ENCODE measurements at regions not wholly inside any gene's neighbourhood (a gene's known extent, or its start where the extent isn't known, plus 50 kb on each side); places are given as distances from the start of the nearest gene placed in this dataset.

DNA sequence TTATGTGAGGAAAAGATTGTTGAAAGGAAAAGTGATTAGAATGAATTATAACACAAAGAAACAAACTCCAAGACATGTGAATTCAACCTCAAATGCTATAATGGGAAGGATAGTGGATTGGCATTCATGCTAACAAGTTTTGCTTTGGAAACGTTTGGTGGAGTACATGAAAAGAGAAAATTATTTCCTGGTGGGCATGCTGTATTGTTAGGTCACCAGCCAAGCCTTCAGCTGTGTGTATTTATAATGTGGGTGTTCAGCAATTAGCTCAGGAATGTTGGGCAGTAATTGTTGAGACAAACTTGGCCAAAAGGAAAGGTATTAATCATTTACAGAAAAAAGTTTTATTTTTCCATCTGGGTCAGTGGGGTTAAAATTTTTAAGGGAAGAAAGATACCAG is 198.9 kb upstream of the ARSJ start:
- no peaks in the 10 kb centered on the region for H3K9me3 ChIP-seq (ENCODE audit: low read length)
- no peaks in the 10 kb centered on the region for H3K9me2 ChIP-seq (ENCODE audit: insufficient read depth, low read length)
- H3K36me3 ChIP-seq (ENCODE audit: insufficient read depth, low read length) = no peaks in the 10 kb centered on the region
- no peaks in the 10 kb centered on the region for H3K79me2 ChIP-seq (replicated peaks; ENCODE audit: insufficient read depth, low read length)
- H3F3A ChIP-seq (ENCODE audit: insufficient read depth, low read length, poor library complexity, severe bottlenecking) = no peaks in the 10 kb centered on the region
- no peak overlapping the region for H3K27ac ChIP-seq (ENCODE audit: low read length)
- H2AFZ ChIP-seq (ENCODE audit: low read depth, low read length) = no peak overlapping the region
- no peaks in the 10 kb centered on the region for H4K20me1 ChIP-seq (ENCODE audit: insufficient read depth)
- TF ChIP-seq EP300 (conservative IDR thresholded peaks at IDR 0.05; ENCODE audit: poor library complexity, severe bottlenecking) = no peak
- H3K4me2 ChIP-seq (ENCODE audit: low read length) = no peak overlapping the region
- no peaks in the 10 kb centered on the region for H3K27me3 ChIP-seq (ENCODE audit: insufficient read depth, low read depth, low read length)
- no peak overlapping the region for H3K4me3 ChIP-seq (ENCODE audit: low read length)
- no peak overlapping the region for H3K9ac ChIP-seq (ENCODE audit: low read length)

DNA sequence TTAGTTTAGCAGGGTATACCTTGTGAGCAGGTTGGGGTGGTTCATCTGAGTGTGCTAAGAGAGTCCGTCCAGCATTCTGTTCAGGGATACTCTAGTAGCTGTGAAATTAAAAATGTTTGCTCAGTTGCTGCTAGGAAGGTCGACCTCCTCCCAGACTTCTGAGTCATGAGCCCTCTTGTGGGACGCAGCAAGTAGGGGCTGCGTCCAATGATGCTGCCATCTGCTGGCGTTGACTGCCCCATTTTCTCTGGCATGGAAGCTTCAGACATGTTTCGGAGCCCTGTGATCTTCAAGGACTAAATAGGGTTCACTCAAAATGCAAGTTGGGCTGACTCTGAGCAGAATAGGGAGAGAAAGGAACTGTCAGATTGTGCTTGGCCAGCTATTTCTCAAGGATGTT is 201.0 kb upstream of the ARSJ start:
- Histone ChIP-seq H3K9ac (ENCODE audit: low read length) (no peak overlapping the region), H3K27me3 (ENCODE audit: insufficient read depth, low read depth, low read length) (no peaks in the 10 kb centered on the region), H3K4me2 (ENCODE audit: low read length) (no peak overlapping the region), H2AFZ (ENCODE audit: low read depth, low read length) (no peak overlapping the region), H3K9me2 (ENCODE audit: insufficient read depth, low read length) (no peaks in the 10 kb centered on the region), H4K20me1 (ENCODE audit: insufficient read depth) (no peaks in the 10 kb centered on the region), H3K79me2 (replicated peaks; ENCODE audit: insufficient read depth, low read length) (no peaks in the 10 kb centered on the region), H3K4me3 (ENCODE audit: low read length) (no peak overlapping the region), H3K36me3 (ENCODE audit: insufficient read depth, low read length) (no peaks in the 10 kb centered on the region), H3K9me3 (ENCODE audit: low read length) (no peaks in the 10 kb centered on the region), H3F3A (ENCODE audit: insufficient read depth, low read length, poor library complexity, severe bottlenecking) (no peaks in the 10 kb centered on the region), H3K27ac (ENCODE audit: low read length) (no peak overlapping the region)
- TF ChIP-seq, protein P1, sequence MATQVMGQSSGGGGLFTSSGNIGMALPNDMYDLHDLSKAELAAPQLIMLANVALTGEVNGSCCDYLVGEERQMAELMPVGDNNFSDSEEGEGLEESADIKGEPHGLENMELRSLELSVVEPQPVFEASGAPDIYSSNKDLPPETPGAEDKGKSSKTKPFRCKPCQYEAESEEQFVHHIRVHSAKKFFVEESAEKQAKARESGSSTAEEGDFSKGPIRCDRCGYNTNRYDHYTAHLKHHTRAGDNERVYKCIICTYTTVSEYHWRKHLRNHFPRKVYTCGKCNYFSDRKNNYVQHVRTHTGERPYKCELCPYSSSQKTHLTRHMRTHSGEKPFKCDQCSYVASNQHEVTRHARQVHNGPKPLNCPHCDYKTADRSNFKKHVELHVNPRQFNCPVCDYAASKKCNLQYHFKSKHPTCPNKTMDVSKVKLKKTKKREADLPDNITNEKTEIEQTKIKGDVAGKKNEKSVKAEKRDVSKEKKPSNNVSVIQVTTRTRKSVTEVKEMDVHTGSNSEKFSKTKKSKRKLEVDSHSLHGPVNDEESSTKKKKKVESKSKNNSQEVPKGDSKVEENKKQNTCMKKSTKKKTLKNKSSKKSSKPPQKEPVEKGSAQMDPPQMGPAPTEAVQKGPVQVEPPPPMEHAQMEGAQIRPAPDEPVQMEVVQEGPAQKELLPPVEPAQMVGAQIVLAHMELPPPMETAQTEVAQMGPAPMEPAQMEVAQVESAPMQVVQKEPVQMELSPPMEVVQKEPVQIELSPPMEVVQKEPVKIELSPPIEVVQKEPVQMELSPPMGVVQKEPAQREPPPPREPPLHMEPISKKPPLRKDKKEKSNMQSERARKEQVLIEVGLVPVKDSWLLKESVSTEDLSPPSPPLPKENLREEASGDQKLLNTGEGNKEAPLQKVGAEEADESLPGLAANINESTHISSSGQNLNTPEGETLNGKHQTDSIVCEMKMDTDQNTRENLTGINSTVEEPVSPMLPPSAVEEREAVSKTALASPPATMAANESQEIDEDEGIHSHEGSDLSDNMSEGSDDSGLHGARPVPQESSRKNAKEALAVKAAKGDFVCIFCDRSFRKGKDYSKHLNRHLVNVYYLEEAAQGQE (IDR thresholded peaks at IDR 0.05; ENCODE audit: borderline replicate concordance) = no peak
- TF ChIP-seq EZH2 (IDR thresholded peaks at IDR 0.05; ENCODE audit: borderline replicate concordance, insufficient read depth, low read length, poor library complexity, severe bottlenecking) (no peak), TAF1 (IDR thresholded peaks at IDR 0.05; ENCODE audit: low read depth) (no peak), SMC3 (conservative IDR thresholded peaks at IDR 0.05; ENCODE audit: poor library complexity) (no peak), EP300 (conservative IDR thresholded peaks at IDR 0.05; ENCODE audit: poor library complexity, severe bottlenecking) (no peak), MXI1 (conservative IDR thresholded peaks at IDR 0.05; ENCODE audit: poor library complexity, severe bottlenecking) (no peak), RAD21 (conservative IDR thresholded peaks at IDR 0.05) (no peak), POLR2AphosphoS5 (IDR thresholded peaks at IDR 0.05) (no peak)
- TF ChIP-seq, protein P2, sequence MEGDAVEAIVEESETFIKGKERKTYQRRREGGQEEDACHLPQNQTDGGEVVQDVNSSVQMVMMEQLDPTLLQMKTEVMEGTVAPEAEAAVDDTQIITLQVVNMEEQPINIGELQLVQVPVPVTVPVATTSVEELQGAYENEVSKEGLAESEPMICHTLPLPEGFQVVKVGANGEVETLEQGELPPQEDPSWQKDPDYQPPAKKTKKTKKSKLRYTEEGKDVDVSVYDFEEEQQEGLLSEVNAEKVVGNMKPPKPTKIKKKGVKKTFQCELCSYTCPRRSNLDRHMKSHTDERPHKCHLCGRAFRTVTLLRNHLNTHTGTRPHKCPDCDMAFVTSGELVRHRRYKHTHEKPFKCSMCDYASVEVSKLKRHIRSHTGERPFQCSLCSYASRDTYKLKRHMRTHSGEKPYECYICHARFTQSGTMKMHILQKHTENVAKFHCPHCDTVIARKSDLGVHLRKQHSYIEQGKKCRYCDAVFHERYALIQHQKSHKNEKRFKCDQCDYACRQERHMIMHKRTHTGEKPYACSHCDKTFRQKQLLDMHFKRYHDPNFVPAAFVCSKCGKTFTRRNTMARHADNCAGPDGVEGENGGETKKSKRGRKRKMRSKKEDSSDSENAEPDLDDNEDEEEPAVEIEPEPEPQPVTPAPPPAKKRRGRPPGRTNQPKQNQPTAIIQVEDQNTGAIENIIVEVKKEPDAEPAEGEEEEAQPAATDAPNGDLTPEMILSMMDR (IDR thresholded peaks at IDR 0.05; ENCODE audit: poor library complexity, severe bottlenecking) = no peak

DNA sequence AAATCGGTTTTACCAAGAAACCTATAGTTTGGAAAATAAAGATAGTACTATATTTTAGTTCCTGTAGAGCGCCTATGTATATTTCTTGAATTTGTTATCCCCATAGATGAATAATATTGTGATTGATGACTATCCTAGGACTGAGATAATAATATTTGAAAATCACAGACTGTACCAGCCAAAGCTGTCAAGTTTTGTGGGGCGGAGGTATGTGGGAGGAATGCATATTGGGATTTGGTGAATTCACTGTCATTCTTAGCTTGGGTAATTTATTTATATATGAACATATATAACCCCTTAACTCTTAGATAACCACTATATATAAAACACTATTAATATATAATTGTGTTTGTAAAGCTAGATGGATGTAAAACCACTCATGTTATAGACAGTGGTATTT is 205.5 kb upstream of the ARSJ start:
- Histone ChIP-seq H3K79me2 (replicated peaks; ENCODE audit: insufficient read depth, low read length) (no peaks in the 10 kb centered on the region), H3K4me2 (ENCODE audit: low read length) (no peak overlapping the region), H3F3A (ENCODE audit: insufficient read depth, low read length, poor library complexity, severe bottlenecking) (no peaks in the 10 kb centered on the region)

More for the DNA sequence above, 205.5 kb upstream of the ARSJ start:
- no peaks in the 10 kb centered on the region for H4K20me1 ChIP-seq (ENCODE audit: insufficient read depth)
- no peak overlapping the region for H3K4me3 ChIP-seq (ENCODE audit: low read length)
- no peak overlapping the region for H3K27ac ChIP-seq (ENCODE audit: low read length)
- no peak for TF ChIP-seq MXI1 (conservative IDR thresholded peaks at IDR 0.05; ENCODE audit: poor library complexity, severe bottlenecking)
- TF ChIP-seq, protein P2 (IDR thresholded peaks at IDR 0.05; ENCODE audit: poor library complexity, severe bottlenecking) = no peak
- no peak for TF ChIP-seq SMC3 (conservative IDR thresholded peaks at IDR 0.05; ENCODE audit: poor library complexity)
- TF ChIP-seq EP300 (conservative IDR thresholded peaks at IDR 0.05; ENCODE audit: poor library complexity, severe bottlenecking) = no peak
- TF ChIP-seq TAF1 (IDR thresholded peaks at IDR 0.05; ENCODE audit: low read depth) = no peak
- no peak for TF ChIP-seq RAD21 (conservative IDR thresholded peaks at IDR 0.05)
- TF ChIP-seq EZH2 (IDR thresholded peaks at IDR 0.05; ENCODE audit: borderline replicate concordance, insufficient read depth, low read length, poor library complexity, severe bottlenecking) = no peak
- H3K9ac ChIP-seq (ENCODE audit: low read length) = no peak overlapping the region
- H3K27me3 ChIP-seq (ENCODE audit: insufficient read depth, low read depth, low read length) = no peaks in the 10 kb centered on the region
- H3K9me3 ChIP-seq (ENCODE audit: low read length) = no peaks in the 10 kb centered on the region
- H3K9me2 ChIP-seq (ENCODE audit: insufficient read depth, low read length) = no peaks in the 10 kb centered on the region
- H2AFZ ChIP-seq (ENCODE audit: low read depth, low read length) = no peak overlapping the region
- no peaks in the 10 kb centered on the region for H3K36me3 ChIP-seq (ENCODE audit: insufficient read depth, low read length)
